ENCODE measurements at regions not wholly inside any gene's neighbourhood (a gene's known extent, or its start where the extent isn't known, plus 50 kb on each side); places are given as distances from the start of the nearest gene placed in this dataset.
"Not testable (repeated sequence)": the region's sequence is repeated elsewhere in the genome, so short reads cannot be mapped to it uniquely, and the experiment has no call there.

GRCh38 chr11:96794152-96794551 is 404.3 kb downstream of the JRKL start:
- DNase-seq, result no peak

- no peak for DNase-seq
These were observed 408.6 kb downstream of the JRKL start for GRCh38 chr11:96798445-96798844.

GRCh38 chr11:96815236-96815635 is 425.4 kb downstream of the JRKL start:
- no peak for DNase-seq

- DNase-seq, result no peak
These were observed 427.9 kb downstream of the JRKL start for GRCh38 chr11:96817482-96818399.

- no peak for DNase-seq
These were observed 437.4 kb downstream of the JRKL start for GRCh38 chr11:96827164-96827563.

GRCh38 chr11:96841792-96842191 is 452.0 kb downstream of the JRKL start:
- DNase-seq, result no peak

GRCh38 chr11:96842731-96843130 is 452.9 kb downstream of the JRKL start:
- no peak for DNase-seq

- DNase-seq, result no peak
These were observed 464.6 kb downstream of the JRKL start for GRCh38 chr11:96854425-96854824.

GRCh38 chr11:96861722-96862121 is 471.9 kb downstream of the JRKL start:
- DNase-seq, result not testable (repeated sequence)

GRCh38 chr11:96863520-96863919 is 473.7 kb downstream of the JRKL start:
- DNase-seq, result no peak

- DNase-seq, result no peak
These were observed 475.2 kb downstream of the JRKL start for GRCh38 chr11:96865020-96865419.

- no peak for DNase-seq
These were observed 479.4 kb downstream of the JRKL start for GRCh38 chr11:96869207-96869606.

- no peak for DNase-seq
These were observed 485.9 kb downstream of the JRKL start for GRCh38 chr11:96875712-96876111.

- DNase-seq, result no peak
These were observed 488.7 kb downstream of the JRKL start for GRCh38 chr11:96878299-96879051.

GRCh38 chr11:96882622-96883021 is 492.8 kb downstream of the JRKL start:
- DNase-seq, result not testable (repeated sequence)

- DNase-seq, result no peak
These were observed 495.6 kb downstream of the JRKL start for GRCh38 chr11:96885405-96885804.

GRCh38 chr11:96885912-96886311 is 496.1 kb downstream of the JRKL start:
- no peak for DNase-seq

- no peak for DNase-seq
These were observed 504.2 kb downstream of the JRKL start for GRCh38 chr11:96893988-96894387.

GRCh38 chr11:96894587-96894986 is 504.8 kb downstream of the JRKL start:
- no peak for DNase-seq

- DNase-seq, result no peak
These were observed 510.2 kb downstream of the JRKL start for GRCh38 chr11:96899971-96900370.

- DNase-seq, result no peak
These were observed 515.3 kb downstream of the JRKL start for GRCh38 chr11:96905143-96905542.

- no peak for DNase-seq
These were observed 515.9 kb downstream of the JRKL start for GRCh38 chr11:96905663-96906062.

- DNase-seq, result no peak
These were observed 516.7 kb downstream of the JRKL start for GRCh38 chr11:96906476-96906875.

- DNase-seq, result no peak
These were observed 536.0 kb downstream of the JRKL start for GRCh38 chr11:96925862-96926261.
